ENCODE measurements at regions not wholly inside any gene's neighbourhood (a gene's known extent, or its start where the extent isn't known, plus 50 kb on each side); places are given as distances from the start of the nearest gene placed in this dataset.

DNA sequence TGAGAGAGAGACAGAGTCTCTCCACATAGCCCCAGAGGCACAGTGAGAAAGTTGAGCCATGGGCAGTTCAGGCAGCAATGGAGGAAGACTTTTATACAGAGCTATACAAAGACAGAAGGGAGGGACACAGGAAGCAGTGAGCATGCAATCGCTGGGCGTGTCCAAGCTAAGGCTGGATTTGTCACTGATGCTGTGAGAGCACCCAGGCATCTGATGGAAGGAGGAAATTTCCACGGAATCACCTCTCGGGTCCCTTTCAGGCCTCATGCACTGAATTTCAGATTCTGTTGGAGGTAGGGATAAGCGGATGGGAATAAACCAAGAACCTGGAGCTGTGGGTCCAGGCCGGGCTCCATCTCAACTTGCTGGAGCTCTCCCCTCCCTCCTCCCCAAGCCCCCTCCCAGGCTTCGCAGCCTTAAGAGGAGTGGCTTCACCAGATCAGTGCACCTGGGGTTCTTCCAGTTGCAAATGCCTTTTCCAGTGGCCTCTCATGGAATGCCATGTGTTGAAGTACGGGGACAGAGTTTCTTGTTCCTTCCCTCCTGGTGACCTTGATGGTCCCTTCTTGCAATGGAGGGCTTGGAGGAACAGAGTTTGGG is 114.8 kb upstream of the ALDH1B1 start:
- H3K4me1 ChIP-seq = no peaks in the 10 kb centered on the region
- no peaks in the 10 kb centered on the region for H3K27me3 ChIP-seq (ENCODE audit: insufficient read depth in 3 of 3, low read length in 2 of 3)
- no peaks in the 10 kb centered on the region for H3K9me3 ChIP-seq
- no peak for ATAC-seq
- 89 to 92% (median 90%) methylated on average over 8 of the region's 8 CpGs for WGBS, 3 donors
- TF ChIP-seq CTCF (IDR thresholded peaks at IDR 0.05) = no peak
- intact Hi-C loops (cut with DNase I) = no loop called here
- no peak overlapping the region for H3K27ac ChIP-seq
- H3K4me3 ChIP-seq = no peak overlapping the region
- DNase-seq = no peak
- H3K36me3 ChIP-seq (ENCODE audit: insufficient read depth in 1 of 2, low read depth in 1 of 2) = no peaks in the 10 kb centered on the region

DNA sequence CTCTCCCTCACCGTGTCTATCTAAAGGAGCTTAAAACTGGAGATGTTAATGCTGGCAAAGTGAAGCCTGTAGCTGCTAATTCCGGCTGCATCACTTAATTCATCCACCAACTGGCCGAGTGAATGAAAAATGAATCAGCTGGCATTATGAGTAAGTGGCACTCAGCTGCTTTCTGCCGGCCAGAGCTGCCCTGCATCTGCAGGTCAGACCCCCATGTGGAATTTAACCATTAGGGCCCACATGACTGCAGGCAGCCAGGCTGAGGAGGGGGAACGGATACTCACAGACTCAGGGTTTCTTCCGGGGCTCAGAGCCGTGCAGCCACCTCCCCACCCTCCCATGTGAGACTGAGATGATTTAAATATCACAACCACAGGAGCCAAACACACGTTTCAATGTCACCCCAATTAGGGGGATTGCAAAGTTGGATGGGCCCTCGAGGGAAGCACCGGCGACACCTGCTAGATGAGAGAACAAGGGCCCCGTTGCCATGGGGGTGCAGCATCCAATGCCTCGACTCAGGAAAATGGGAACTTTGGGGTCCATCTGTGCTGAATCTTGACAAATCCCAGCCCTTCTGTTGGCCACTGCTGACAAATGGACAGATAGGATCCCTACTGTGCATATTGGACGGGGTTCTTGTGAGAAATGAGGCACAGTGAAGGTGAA is 115.6 kb upstream of the ALDH1B1 start:
- no peaks in the 10 kb centered on the region for H3K9me3 ChIP-seq
- H3K27ac ChIP-seq = no peak overlapping the region
- no peak for TF ChIP-seq CTCF (IDR thresholded peaks at IDR 0.05)
- 39 to 52% (median 39%) methylated on average over 14 of the region's 14 CpGs for WGBS, 3 donors
- intact Hi-C loops (cut with DNase I) = no loop called here
- no peak for ATAC-seq
- H3K36me3 ChIP-seq (ENCODE audit: insufficient read depth in 1 of 2, low read depth in 1 of 2) = no peaks in the 10 kb centered on the region
- H3K4me3 ChIP-seq = no peak overlapping the region
- H3K27me3 ChIP-seq (ENCODE audit: insufficient read depth in 3 of 3, low read length in 2 of 3) = no peaks in the 10 kb centered on the region
- no peak for DNase-seq
- H3K4me1 ChIP-seq = no peaks in the 10 kb centered on the region

DNA sequence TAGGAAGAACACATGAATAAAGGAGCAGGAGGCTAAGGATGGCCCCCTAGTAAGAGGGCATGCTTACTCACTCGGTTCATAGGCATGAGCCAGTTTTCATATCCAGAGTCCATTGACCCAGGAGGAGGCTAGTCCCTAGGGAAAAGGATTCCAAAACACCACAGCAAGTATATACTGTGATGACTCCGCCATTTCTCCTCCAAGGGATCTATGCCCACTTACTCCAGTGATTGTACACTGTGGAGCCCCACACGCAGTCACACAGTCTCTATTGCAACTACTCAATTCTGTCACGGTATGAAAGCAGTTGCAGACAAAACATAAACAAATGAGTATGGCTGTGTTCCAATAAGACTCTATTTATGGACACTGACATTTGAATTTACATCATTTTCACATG is 117.7 kb upstream of the ALDH1B1 start:
- no peak overlapping the region for H3K27ac ChIP-seq
- DNase-seq (no peak), ATAC-seq (no peak)
- H3K27me3 ChIP-seq (ENCODE audit: insufficient read depth in 3 of 3, low read length in 2 of 3) = no peaks in the 10 kb centered on the region
- TF ChIP-seq CTCF (IDR thresholded peaks at IDR 0.05) = no peak
- WGBS, 3 donors = 71 to 76% (median 72%) methylated on average over 4 of the region's 4 CpGs
- no peaks in the 10 kb centered on the region for H3K9me3 ChIP-seq
- no peak overlapping the region for H3K4me3 ChIP-seq
- no peaks in the 10 kb centered on the region for H3K4me1 ChIP-seq
- H3K36me3 ChIP-seq (ENCODE audit: insufficient read depth in 1 of 2, low read depth in 1 of 2) = no peaks in the 10 kb centered on the region
- intact Hi-C loops (cut with DNase I) = no loop called here

- Histone ChIP-seq H3K27me3 (ENCODE audit: insufficient read depth in 3 of 3, low read length in 2 of 3) (no peaks in the 10 kb centered on the region), H3K27ac (no peak overlapping the region), H3K4me1 (no peaks in the 10 kb centered on the region), H3K9me3 (no peaks in the 10 kb centered on the region), H3K36me3 (ENCODE audit: insufficient read depth in 1 of 2, low read depth in 1 of 2) (no peaks in the 10 kb centered on the region), H3K4me3 (no peak overlapping the region)
- intact Hi-C loops (cut with DNase I) = no loop called here
- no peak for ATAC-seq
- WGBS, 3 donors = 72 to 100% (median 85%) methylated on average over 1 of the region's 1 CpG
- DNase-seq = no peak
- no peak for TF ChIP-seq CTCF (IDR thresholded peaks at IDR 0.05)
These were observed 119.8 kb upstream of the ALDH1B1 start for GRCh38 chr9:38272710-38273109.
